Non-pigmented ciliary epithelial cell (primary cell): ENCODE measurements at regions not wholly inside any gene's neighbourhood (a gene's known extent, or its start where the extent isn't known, plus 50 kb on each side); places are given as distances from the start of the nearest gene placed in this dataset.

Experiments
- DNase-seq: peaks from one replicate; pipeline ENCODE4 v3.0.0-alpha.2; 2010; ENCODE audit warnings: low read depth

GRCh38 chr5:30846171-30846570 is 347.3 kb upstream of the CDH6 start:
- DNase-seq, result peak; percentile 9

GRCh38 chr5:30845194-30845593 is 348.3 kb upstream of the CDH6 start:
- DNase-seq, result no peak

GRCh38 chr5:30843541-30843940 is 349.9 kb upstream of the CDH6 start:
- no peak for DNase-seq

- no peak for DNase-seq
These were observed 353.5 kb upstream of the CDH6 start for GRCh38 chr5:30839956-30840355.

- no peak for DNase-seq
These were observed 354.5 kb upstream of the CDH6 start for GRCh38 chr5:30838936-30839496.

GRCh38 chr5:30832519-30832918 is 361.0 kb upstream of the CDH6 start:
- no peak for DNase-seq

- no peak for DNase-seq
These were observed 361.9 kb upstream of the CDH6 start for GRCh38 chr5:30831605-30832004.

- no peak for DNase-seq
These were observed 362.4 kb upstream of the CDH6 start for GRCh38 chr5:30831123-30831522.

GRCh38 chr5:30811298-30811697 is 382.2 kb upstream of the CDH6 start:
- DNase-seq, result no peak

GRCh38 chr5:30809933-30810332 is 383.6 kb upstream of the CDH6 start:
- no peak for DNase-seq

GRCh38 chr5:30808996-30809395 is 384.5 kb upstream of the CDH6 start:
- no peak for DNase-seq

GRCh38 chr5:30804739-30805505 is 388.6 kb upstream of the CDH6 start:
- DNase-seq, result no peak

- DNase-seq, result no peak
These were observed 390.4 kb upstream of the CDH6 start for GRCh38 chr5:30802961-30803705.

- no peak for DNase-seq
These were observed 411.8 kb upstream of the CDH6 start for GRCh38 chr5:30781643-30782042.

- no peak for DNase-seq
These were observed 425.3 kb upstream of the CDH6 start for GRCh38 chr5:30768056-30768690.

- DNase-seq, result no peak
These were observed 427.8 kb upstream of the CDH6 start for GRCh38 chr5:30765706-30766105.

GRCh38 chr5:30765227-30765626 is 428.3 kb upstream of the CDH6 start:
- DNase-seq, result peak; percentile 53

- no peak for DNase-seq
These were observed 428.8 kb upstream of the CDH6 start for GRCh38 chr5:30764704-30765103.

GRCh38 chr5:30759731-30760130 is 433.8 kb upstream of the CDH6 start:
- DNase-seq, result no peak

- DNase-seq, result no peak
These were observed 441.5 kb upstream of the CDH6 start for GRCh38 chr5:30752015-30752414.

GRCh38 chr5:30749971-30750370 is 443.5 kb upstream of the CDH6 start:
- no peak for DNase-seq

GRCh38 chr5:30747412-30747811 is 446.1 kb upstream of the CDH6 start:
- DNase-seq, result no peak

GRCh38 chr5:30736669-30737068 is 456.8 kb upstream of the CDH6 start:
- no peak for DNase-seq
